ENCODE measurements at regions not wholly inside any gene's neighbourhood (a gene's known extent, or its start where the extent isn't known, plus 50 kb on each side); places are given as distances from the start of the nearest gene placed in this dataset.

DNA sequence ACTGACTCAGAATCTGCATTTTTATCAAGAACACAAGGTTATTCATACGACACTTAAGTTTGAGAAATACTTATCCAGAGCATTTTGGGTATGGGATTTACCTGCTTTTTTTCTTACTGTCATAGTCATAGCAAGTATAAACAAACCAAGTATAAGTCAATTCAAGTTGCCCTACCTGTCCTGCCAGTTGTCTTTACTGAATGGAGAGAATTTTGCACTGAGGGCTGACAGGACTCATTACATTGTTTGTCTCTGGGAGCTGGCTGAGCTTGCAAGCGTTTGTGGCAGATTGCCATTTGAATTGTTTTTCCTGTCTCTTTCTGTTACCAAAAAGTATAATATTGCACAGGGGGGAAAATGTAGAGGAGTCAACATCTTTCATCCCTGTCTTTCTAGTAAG, 278.9 kb upstream of the MAGEC2 start:
- Histone ChIP-seq H3K4me2 (ENCODE audit: low read depth, low read length) (no peak overlapping the region), H3K27ac (ENCODE audit: extremely low read length, insufficient read depth, low read length) (no peak overlapping the region), H3K4me3 (replicated peaks in 1 of 3; ENCODE audit: insufficient read depth in 1 of 3, low read depth in 2 of 3, low read length in 3 of 3) (no peak overlapping the region), H3K79me2 (ENCODE audit: insufficient read depth, low read length) (no peaks in the 10 kb centered on the region), H3K9me3 (ENCODE audit: low read length) (peaks cover 24% of the 10 kb centered on the region), H3K36me3 (replicated peaks in 1 of 2; ENCODE audit: control insufficient read depth in 1 of 2, insufficient read depth in 2 of 2, low read length in 2 of 2) (no peaks in the 10 kb centered on the region), H3K27me3 (ENCODE audit: control insufficient read depth in 1 of 2, insufficient read depth in 2 of 2, low read length in 2 of 2) (no peaks in the 10 kb centered on the region), H2AFZ (ENCODE audit: low read length) (no peak overlapping the region), H3K4me1 (ENCODE audit: insufficient read depth, low read length) (no peaks in the 10 kb centered on the region), H4K20me1 (ENCODE audit: insufficient read depth, low read length) (no peaks in the 10 kb centered on the region), H3K9ac (ENCODE audit: insufficient read depth, low read depth, low read length) (no peak overlapping the region)
- FAIRE-seq (no peak), DNase-seq (ENCODE audit: low spot score) (no peak), ATAC-seq (no peak)
- ChIA-PET POLR2A (no interaction called here), CTCF (ENCODE audit: low intra/inter-chr PET ratio, low total read pairs) (no interaction called here)
- in situ Hi-C loops (cut with HindIII; ENCODE audit: extremely low pct_ligation_motif_present, low pct_unique_long_range_greater_than_20kb): no loop called here
- no TSS peak for BruUV-seq (replicated peaks)
- TF ChIP-seq HMG20A (CRISPR knock-in tag; IDR thresholded peaks at IDR 0.05; ENCODE audit: borderline replicate concordance) (no peak), ZNF569 (CRISPR knock-in tag; IDR thresholded peaks at IDR 0.05; ENCODE audit: borderline replicate concordance) (no peak), ZNF562 (CRISPR knock-in tag; IDR thresholded peaks at IDR 0.05; ENCODE audit: borderline replicate concordance) (no peak), SCMH1 (CRISPR knock-in tag; IDR thresholded peaks at IDR 0.05; ENCODE audit: borderline replicate concordance) (no peak), DNMT1 (CRISPR knock-in tag; IDR thresholded peaks at IDR 0.05) (no peak), MZF1 (CRISPR knock-in tag; IDR thresholded peaks at IDR 0.05; ENCODE audit: borderline replicate concordance) (no peak), RBM22 (optimal IDR thresholded peaks at IDR 0.05; ENCODE audit: low read length) (no peak), POLR2AphosphoS5 (IDR thresholded peaks at IDR 0.05; ENCODE audit: low read depth, low read length) (no peak)
- TF ChIP-seq, protein P1, sequence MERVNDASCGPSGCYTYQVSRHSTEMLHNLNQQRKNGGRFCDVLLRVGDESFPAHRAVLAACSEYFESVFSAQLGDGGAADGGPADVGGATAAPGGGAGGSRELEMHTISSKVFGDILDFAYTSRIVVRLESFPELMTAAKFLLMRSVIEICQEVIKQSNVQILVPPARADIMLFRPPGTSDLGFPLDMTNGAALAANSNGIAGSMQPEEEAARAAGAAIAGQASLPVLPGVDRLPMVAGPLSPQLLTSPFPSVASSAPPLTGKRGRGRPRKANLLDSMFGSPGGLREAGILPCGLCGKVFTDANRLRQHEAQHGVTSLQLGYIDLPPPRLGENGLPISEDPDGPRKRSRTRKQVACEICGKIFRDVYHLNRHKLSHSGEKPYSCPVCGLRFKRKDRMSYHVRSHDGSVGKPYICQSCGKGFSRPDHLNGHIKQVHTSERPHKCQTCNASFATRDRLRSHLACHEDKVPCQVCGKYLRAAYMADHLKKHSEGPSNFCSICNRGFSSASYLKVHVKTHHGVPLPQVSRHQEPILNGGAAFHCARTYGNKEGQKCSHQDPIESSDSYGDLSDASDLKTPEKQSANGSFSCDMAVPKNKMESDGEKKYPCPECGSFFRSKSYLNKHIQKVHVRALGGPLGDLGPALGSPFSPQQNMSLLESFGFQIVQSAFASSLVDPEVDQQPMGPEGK (CRISPR knock-in tag; IDR thresholded peaks at IDR 0.05): no peak
- TF ChIP-seq, protein P2, sequence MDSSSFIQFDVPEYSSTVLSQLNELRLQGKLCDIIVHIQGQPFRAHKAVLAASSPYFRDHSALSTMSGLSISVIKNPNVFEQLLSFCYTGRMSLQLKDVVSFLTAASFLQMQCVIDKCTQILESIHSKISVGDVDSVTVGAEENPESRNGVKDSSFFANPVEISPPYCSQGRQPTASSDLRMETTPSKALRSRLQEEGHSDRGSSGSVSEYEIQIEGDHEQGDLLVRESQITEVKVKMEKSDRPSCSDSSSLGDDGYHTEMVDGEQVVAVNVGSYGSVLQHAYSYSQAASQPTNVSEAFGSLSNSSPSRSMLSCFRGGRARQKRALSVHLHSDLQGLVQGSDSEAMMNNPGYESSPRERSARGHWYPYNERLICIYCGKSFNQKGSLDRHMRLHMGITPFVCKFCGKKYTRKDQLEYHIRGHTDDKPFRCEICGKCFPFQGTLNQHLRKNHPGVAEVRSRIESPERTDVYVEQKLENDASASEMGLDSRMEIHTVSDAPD (CRISPR knock-in tag; IDR thresholded peaks at IDR 0.05): no peak
- TF ChIP-seq, protein P3, sequence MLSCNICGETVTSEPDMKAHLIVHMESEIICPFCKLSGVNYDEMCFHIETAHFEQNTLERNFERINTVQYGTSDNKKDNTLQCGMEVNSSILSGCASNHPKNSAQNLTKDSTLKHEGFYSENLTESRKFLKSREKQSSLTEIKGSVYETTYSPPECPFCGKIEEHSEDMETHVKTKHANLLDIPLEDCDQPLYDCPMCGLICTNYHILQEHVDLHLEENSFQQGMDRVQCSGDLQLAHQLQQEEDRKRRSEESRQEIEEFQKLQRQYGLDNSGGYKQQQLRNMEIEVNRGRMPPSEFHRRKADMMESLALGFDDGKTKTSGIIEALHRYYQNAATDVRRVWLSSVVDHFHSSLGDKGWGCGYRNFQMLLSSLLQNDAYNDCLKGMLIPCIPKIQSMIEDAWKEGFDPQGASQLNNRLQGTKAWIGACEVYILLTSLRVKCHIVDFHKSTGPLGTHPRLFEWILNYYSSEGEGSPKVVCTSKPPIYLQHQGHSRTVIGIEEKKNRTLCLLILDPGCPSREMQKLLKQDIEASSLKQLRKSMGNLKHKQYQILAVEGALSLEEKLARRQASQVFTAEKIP (CRISPR knock-in tag; IDR thresholded peaks at IDR 0.05; ENCODE audit: borderline replicate concordance): no peak
- intact Hi-C loops (cut with micrococcal nuclease; ENCODE audit: unreplicated experiment): no loop called here
- 27% methylated on average over 2 of the region's 2 CpGs for WGBS (ENCODE audit: low lambda C conversion rate)

Measured in HepG2 (cell line).